Peyer's patch (tissue), 4 donors: ENCODE measurements at regions not wholly inside any gene's neighbourhood (a gene's known extent, or its start where the extent isn't known, plus 50 kb on each side); places are given as distances from the start of the nearest gene placed in this dataset.

Experiments
- POLR2A ChIP-seq, 2 donors: fragments of 450-650 bp; IDR thresholded peaks; one replicate each; pipeline ENCODE4 v1.5.1; 2017; ENCODE audit warnings: antibody characterized with exemption in 2 of 2, mild to moderate bottlenecking in 2 of 2, moderate library complexity in 2 of 2
- TF ChIP-seq, protein P1 (sequence below), 6 experiments: fragments of 450-650 bp in 4 of 6; fragments of 200-600 bp in 2 of 6; sonication (generic) in 1 of 6; IDR thresholded peaks; one replicate each; pipeline ENCODE4 v1.5.1; 2017 to 2019; ENCODE audit warnings: antibody characterized with exemption in 6 of 6, mild to moderate bottlenecking in 3 of 6, moderate library complexity in 1 of 6

- TF ChIP-seq, protein P1, sequence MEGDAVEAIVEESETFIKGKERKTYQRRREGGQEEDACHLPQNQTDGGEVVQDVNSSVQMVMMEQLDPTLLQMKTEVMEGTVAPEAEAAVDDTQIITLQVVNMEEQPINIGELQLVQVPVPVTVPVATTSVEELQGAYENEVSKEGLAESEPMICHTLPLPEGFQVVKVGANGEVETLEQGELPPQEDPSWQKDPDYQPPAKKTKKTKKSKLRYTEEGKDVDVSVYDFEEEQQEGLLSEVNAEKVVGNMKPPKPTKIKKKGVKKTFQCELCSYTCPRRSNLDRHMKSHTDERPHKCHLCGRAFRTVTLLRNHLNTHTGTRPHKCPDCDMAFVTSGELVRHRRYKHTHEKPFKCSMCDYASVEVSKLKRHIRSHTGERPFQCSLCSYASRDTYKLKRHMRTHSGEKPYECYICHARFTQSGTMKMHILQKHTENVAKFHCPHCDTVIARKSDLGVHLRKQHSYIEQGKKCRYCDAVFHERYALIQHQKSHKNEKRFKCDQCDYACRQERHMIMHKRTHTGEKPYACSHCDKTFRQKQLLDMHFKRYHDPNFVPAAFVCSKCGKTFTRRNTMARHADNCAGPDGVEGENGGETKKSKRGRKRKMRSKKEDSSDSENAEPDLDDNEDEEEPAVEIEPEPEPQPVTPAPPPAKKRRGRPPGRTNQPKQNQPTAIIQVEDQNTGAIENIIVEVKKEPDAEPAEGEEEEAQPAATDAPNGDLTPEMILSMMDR (IDR thresholded peaks at IDR 0.05): no peak
- TF ChIP-seq POLR2A (IDR thresholded peaks at IDR 0.05): no peak
These were observed 272.1 kb downstream of the LRFN2 start for GRCh38 chr6:40315060-40315459.
